Activated CD4-positive, alpha-beta T cell treated with anti-CD3 and anti-CD28 coated beads, Interleukin-2, amount 10 ng/mL, durations not matched to agents 7 days and 5 days (primary cell): ENCODE measurements at regions not wholly inside any gene's neighbourhood (a gene's known extent, or its start where the extent isn't known, plus 50 kb on each side); places are given as distances from the start of the nearest gene placed in this dataset.

ENCODE experiments used
- CTCF ChIA-PET: fragments of 350-600 bp; sonication (Branson Sonifier 250); formaldehyde crosslinking; loops from one replicate; lab custom pipeline; 2021; ENCODE audit warnings: antibody characterized with exemption; lab: Charles Lee
- POLR2A ChIA-PET: fragments of 350-600 bp; sonication (Branson Sonifier 250); formaldehyde crosslinking; loops from one replicate; lab custom pipeline; 2021; ENCODE audit warnings: antibody characterized with exemption; lab: Charles Lee
- DNase-seq: peaks from one replicate; pipeline ENCODE4 v3.0.0-alpha.2; 2020
- H3K27ac Mint-ChIP-seq: one replicate; pipeline ENCODE4 v1.8.0; 2021; ENCODE audit warnings: mild to moderate bottlenecking, moderate library complexity, mixed read lengths
- H3K27me3 Mint-ChIP-seq: one replicate; pipeline ENCODE4 v1.8.0; 2021; ENCODE audit warnings: mixed read lengths
- H3K36me3 Mint-ChIP-seq: one replicate; pipeline ENCODE4 v1.8.0; 2021; ENCODE audit warnings: low read depth, mixed read lengths
- H3K4me1 Mint-ChIP-seq: one replicate; pipeline ENCODE4 v1.8.0; 2021; ENCODE audit warnings: mixed read lengths
- H3K4me3 Mint-ChIP-seq: one replicate; pipeline ENCODE4 v1.8.0; 2021; ENCODE audit warnings: mild to moderate bottlenecking, moderate library complexity, mixed read lengths
- H3K9me3 Mint-ChIP-seq: one replicate; pipeline ENCODE4 v1.8.0; 2021; ENCODE audit warnings: mixed read lengths

- no peaks in the 10 kb centered on the region for H3K4me1 Mint-ChIP-seq
- ChIA-PET POLR2A (no interaction called here), CTCF (no interaction called here)
- H3K4me3 Mint-ChIP-seq: no peak overlapping the region
- no peaks in the 10 kb centered on the region for H3K27me3 Mint-ChIP-seq
- no peak for DNase-seq
- no peaks in the 10 kb centered on the region for H3K36me3 Mint-ChIP-seq
- no peak overlapping the region for H3K27ac Mint-ChIP-seq
- H3K9me3 Mint-ChIP-seq: no peaks in the 10 kb centered on the region
Observed at GRCh38 chr4:16450724-16451123, 224.5 kb upstream of the TAPT1 start.

DNA sequence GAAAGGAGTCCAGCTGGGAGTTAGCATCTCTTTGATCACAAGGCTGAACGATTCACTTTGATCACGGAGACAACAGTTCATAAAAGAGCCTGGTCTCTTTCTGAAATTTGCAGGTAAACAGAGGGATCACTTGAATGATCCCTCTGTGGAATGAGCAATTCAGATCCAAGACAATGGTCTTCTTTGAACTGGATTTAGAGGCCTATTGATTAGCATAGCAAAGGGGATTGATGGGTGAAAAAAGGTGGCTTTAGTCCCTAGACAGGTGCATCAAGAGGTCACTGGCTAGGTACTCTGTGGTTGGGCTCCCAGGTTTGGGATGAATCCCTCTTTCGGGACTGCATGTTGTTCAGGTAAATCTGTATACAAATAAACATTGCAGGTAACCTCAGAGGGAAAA lies 223.8 kb upstream of the TAPT1 start:
- ChIA-PET POLR2A (no interaction called here), CTCF (no interaction called here)
- no peak for DNase-seq
- H3K4me3 Mint-ChIP-seq: no peak overlapping the region
- no peak overlapping the region for H3K27ac Mint-ChIP-seq
- H3K36me3 Mint-ChIP-seq: no peaks in the 10 kb centered on the region
- H3K27me3 Mint-ChIP-seq: no peaks in the 10 kb centered on the region
- no peaks in the 10 kb centered on the region for H3K9me3 Mint-ChIP-seq
- H3K4me1 Mint-ChIP-seq: no peaks in the 10 kb centered on the region

DNA sequence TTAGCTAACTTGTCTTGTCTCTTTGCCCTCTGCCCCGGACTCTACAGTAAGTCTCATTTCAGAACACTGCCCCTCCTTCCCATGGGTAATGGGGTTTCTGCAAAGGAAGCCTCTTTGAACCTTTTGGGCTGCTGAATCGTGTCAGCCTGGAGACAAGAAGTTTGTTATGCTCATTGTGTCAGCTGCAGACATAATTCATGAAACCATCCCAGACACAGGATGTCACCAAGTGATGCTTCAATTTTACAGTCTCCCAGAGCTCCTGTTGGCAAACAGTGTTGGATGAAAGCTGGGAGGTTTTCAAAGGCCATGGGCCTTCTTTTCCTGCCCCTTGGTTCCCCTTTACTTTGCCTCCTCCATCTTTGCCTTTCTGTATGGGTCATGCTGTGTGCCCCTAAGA lies 223.1 kb upstream of the TAPT1 start:
- POLR2A ChIA-PET: no interaction called here
- Mint-ChIP-seq H3K27ac (no peak overlapping the region), H3K4me3 (no peak overlapping the region)

DNA sequence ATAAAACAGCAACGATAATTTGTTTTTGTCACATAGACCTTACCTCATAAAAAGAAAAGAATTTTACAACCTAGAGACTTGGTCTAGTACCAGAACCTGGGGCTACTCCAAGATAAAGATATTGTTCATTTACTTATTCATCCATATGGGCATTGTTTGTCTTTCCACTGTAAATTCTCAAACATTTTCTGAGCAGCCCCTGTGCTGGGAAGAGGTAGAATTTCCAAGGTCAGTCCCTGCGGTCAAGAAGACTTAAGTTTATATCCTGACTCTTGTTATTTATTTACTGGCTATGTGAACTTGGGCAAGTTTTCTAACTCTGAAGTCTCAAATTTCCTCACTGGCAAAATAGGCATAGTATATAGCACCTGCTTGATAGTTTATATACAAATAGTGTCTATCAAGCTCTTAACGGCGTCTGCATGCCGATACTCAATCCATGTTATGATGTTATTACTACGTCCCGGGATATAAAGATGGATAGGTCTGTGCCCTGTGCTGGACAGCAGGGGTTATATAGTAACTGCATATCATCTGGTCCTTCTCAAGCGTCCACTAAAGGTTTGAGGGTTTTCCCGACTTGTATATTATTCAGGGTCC lies 222.1 kb upstream of the TAPT1 start:
- H3K9me3 Mint-ChIP-seq: no peaks in the 10 kb centered on the region
- no peak overlapping the region for H3K4me3 Mint-ChIP-seq
- no peaks in the 10 kb centered on the region for H3K27me3 Mint-ChIP-seq
- DNase-seq: no peak
- no peaks in the 10 kb centered on the region for H3K36me3 Mint-ChIP-seq
- POLR2A ChIA-PET: no interaction called here
- CTCF ChIA-PET: interaction anchor here (1.2 kb wide), 1 partner anchor 9 kb away, joined by 3 read pairs; no protein-coding TSS in a partner anchor
- no peaks in the 10 kb centered on the region for H3K4me1 Mint-ChIP-seq
- H3K27ac Mint-ChIP-seq: no peak overlapping the region

More for the DNA sequence above, 223.1 kb upstream of the TAPT1 start:
- Mint-ChIP-seq H3K4me1 (no peaks in the 10 kb centered on the region), H3K36me3 (no peaks in the 10 kb centered on the region), H3K27me3 (no peaks in the 10 kb centered on the region), H3K9me3 (no peaks in the 10 kb centered on the region)
- CTCF ChIA-PET: no interaction called here
- DNase-seq: no peak

DNA sequence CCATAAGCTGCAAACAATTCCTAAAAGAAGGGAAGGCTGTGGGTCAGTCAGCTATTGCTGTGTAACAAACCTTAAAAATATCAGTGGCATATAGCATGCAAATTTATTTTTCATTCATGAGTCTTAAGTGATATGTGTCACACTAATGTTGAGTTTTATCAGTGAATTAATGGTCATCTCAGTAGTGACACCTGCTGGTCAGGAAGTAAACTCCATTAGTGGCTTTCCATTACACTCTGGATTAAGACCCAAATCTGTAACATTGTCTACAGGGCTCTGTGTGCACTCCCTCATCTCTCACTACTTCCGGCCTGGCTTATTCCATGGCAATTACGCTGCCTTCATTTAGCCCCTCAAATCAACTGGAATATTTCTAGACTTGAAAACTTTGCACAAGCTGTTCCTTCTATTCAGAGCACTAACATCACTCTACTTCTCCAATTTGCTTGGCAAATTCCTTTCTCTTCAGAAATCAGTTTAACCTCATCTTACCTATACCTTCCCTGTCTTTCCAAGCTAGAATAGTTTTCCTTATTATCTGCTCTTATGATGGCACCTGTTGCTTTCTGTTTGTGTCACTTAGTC lies 217.3 kb upstream of the TAPT1 start:
- Mint-ChIP-seq H3K36me3 (no peaks in the 10 kb centered on the region), H3K4me1 (no peaks in the 10 kb centered on the region), H3K27ac (no peak overlapping the region), H3K27me3 (no peaks in the 10 kb centered on the region), H3K9me3 (no peaks in the 10 kb centered on the region), H3K4me3 (no peak overlapping the region)
- ChIA-PET CTCF (interaction anchor here (0.6 kb wide), 1 partner anchor 271 kb away, joined by 4 read pairs; no protein-coding TSS in a partner anchor), POLR2A (no interaction called here)
- DNase-seq: peak; percentile 15

DNA sequence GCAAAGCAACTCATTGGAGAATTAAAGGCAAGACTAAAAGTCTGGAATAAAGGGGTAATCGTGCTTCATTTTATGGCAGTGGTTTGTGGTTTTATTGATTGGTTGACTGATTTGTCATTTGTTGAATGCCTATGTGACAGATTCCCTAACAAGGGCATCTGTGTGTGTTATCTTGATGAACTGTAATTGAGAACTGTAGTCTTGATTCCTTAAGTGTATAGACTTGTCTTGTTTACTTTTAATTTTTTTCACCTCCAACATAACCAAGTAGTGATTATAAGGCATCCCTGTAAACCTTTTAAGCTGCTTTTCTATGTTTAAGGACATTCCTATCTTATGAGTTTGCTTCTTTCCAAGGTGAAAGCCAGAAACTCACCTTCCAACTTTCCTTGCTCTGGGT lies 216.0 kb upstream of the TAPT1 start:
- H3K9me3 Mint-ChIP-seq: peaks cover 3% of the 10 kb centered on the region
- ChIA-PET POLR2A (no interaction called here), CTCF (no interaction called here)
- no peak for DNase-seq
- no peak overlapping the region for H3K27ac Mint-ChIP-seq
- no peaks in the 10 kb centered on the region for H3K27me3 Mint-ChIP-seq
- H3K4me3 Mint-ChIP-seq: no peak overlapping the region
- no peaks in the 10 kb centered on the region for H3K36me3 Mint-ChIP-seq
- no peaks in the 10 kb centered on the region for H3K4me1 Mint-ChIP-seq

GRCh38 chr4:16439768-16440167 lies 213.5 kb upstream of the TAPT1 start:
- H3K4me1 Mint-ChIP-seq: no peaks in the 10 kb centered on the region
- no peaks in the 10 kb centered on the region for H3K36me3 Mint-ChIP-seq
- peaks cover 3% of the 10 kb centered on the region for H3K9me3 Mint-ChIP-seq
- H3K27ac Mint-ChIP-seq: no peak overlapping the region
- CTCF ChIA-PET: interaction anchor here (0.8 kb wide), 1 partner anchor 9 kb away, joined by 3 read pairs; no protein-coding TSS in a partner anchor
- no peak overlapping the region for H3K4me3 Mint-ChIP-seq
- no peak for DNase-seq
- no peaks in the 10 kb centered on the region for H3K27me3 Mint-ChIP-seq
- POLR2A ChIA-PET: no interaction called here

DNA sequence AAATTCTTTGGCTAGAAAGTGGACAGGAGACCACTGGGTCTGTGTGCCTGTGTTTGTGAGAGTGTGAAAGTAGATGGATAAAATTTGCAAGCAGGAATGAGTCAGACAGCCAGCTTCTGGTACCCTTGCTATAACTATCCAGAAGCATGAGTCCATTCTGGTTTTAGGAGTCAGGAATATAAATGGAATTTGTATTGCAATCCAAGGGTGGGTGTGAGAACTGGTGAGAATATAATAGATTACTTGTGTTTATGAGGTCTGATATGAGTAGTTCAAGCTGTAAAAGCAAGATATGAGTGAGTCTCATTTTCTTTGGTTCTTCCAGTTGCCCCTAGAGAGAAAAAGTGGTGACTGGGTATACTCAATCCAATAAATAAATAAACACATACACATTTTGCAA lies 212.7 kb upstream of the TAPT1 start:
- Mint-ChIP-seq H3K4me3 (no peak overlapping the region), H3K9me3 (peaks cover 3% of the 10 kb centered on the region), H3K27ac (no peak overlapping the region), H3K36me3 (no peaks in the 10 kb centered on the region), H3K27me3 (no peaks in the 10 kb centered on the region), H3K4me1 (no peaks in the 10 kb centered on the region)
- CTCF ChIA-PET: interaction anchor here (0.6 kb wide), 1 partner anchor 1148 kb away, joined by 5 read pairs; no protein-coding TSS in a partner anchor
- POLR2A ChIA-PET: no interaction called here
- no peak for DNase-seq

GRCh38 chr4:16437836-16438235 lies 211.6 kb upstream of the TAPT1 start:
- ChIA-PET CTCF (no interaction called here), POLR2A (no interaction called here)
- Mint-ChIP-seq H3K9me3 (peaks cover 3% of the 10 kb centered on the region), H3K27me3 (no peaks in the 10 kb centered on the region), H3K27ac (no peak overlapping the region), H3K4me3 (no peak overlapping the region), H3K36me3 (no peaks in the 10 kb centered on the region), H3K4me1 (no peaks in the 10 kb centered on the region)
- DNase-seq: no peak

- Mint-ChIP-seq H3K27ac (no peak overlapping the region), H3K4me1 (no peaks in the 10 kb centered on the region), H3K9me3 (no peaks in the 10 kb centered on the region), H3K27me3 (peaks cover 2% of the 10 kb centered on the region), H3K4me3 (no peak overlapping the region), H3K36me3 (no peaks in the 10 kb centered on the region)
- DNase-seq: no peak
- ChIA-PET CTCF (no interaction called here), POLR2A (no interaction called here)
Observed at GRCh38 chr4:16431866-16432265, 205.6 kb upstream of the TAPT1 start.

GRCh38 chr4:16418814-16419213 lies 192.5 kb upstream of the TAPT1 start:
- Mint-ChIP-seq H3K27ac (no peak overlapping the region), H3K4me3 (no peak overlapping the region)

DNA sequence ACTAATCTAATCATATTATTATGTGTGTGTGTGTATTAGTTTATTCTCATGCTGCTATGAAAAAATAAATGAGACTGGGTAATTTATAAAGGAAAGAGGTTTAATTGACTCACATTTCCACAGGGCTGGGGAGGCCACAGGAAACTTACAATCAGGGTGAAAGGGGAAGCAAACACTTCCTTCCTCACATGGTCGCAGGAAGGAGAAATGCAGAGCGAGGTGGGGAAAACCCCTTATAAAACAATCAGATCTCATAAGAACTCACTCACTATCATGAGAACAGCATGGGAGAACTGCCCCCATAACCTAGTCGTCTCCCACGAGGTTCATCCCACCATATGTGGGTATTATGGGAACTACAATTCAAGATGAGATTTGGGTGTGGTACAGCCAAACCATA lies 190.9 kb upstream of the TAPT1 start:
- Mint-ChIP-seq H3K9me3 (no peaks in the 10 kb centered on the region), H3K4me3 (no peak overlapping the region), H3K36me3 (no peaks in the 10 kb centered on the region), H3K4me1 (no peaks in the 10 kb centered on the region), H3K27ac (no peak overlapping the region), H3K27me3 (no peaks in the 10 kb centered on the region)
- no peak for DNase-seq
- ChIA-PET POLR2A (no interaction called here), CTCF (no interaction called here)

More at GRCh38 chr4:16418814-16419213, 192.5 kb upstream of the TAPT1 start:
- DNase-seq: no peak
- Mint-ChIP-seq H3K27me3 (no peaks in the 10 kb centered on the region), H3K36me3 (no peaks in the 10 kb centered on the region), H3K9me3 (no peaks in the 10 kb centered on the region), H3K4me1 (no peaks in the 10 kb centered on the region)
- ChIA-PET POLR2A (no interaction called here), CTCF (no interaction called here)

- H3K36me3 Mint-ChIP-seq: no peaks in the 10 kb centered on the region
- DNase-seq: no peak
- H3K4me3 Mint-ChIP-seq: no peak overlapping the region
- ChIA-PET POLR2A (no interaction called here), CTCF (no interaction called here)
- H3K27ac Mint-ChIP-seq: no peak overlapping the region
- no peaks in the 10 kb centered on the region for H3K27me3 Mint-ChIP-seq
- H3K9me3 Mint-ChIP-seq: no peaks in the 10 kb centered on the region
- no peaks in the 10 kb centered on the region for H3K4me1 Mint-ChIP-seq
Observed at GRCh38 chr4:16416601-16417000, 190.3 kb upstream of the TAPT1 start.

- no peak overlapping the region for H3K27ac Mint-ChIP-seq
- ChIA-PET CTCF (no interaction called here), POLR2A (no interaction called here)
- H3K4me1 Mint-ChIP-seq: no peaks in the 10 kb centered on the region
- no peak for DNase-seq
- no peak overlapping the region for H3K4me3 Mint-ChIP-seq
- no peaks in the 10 kb centered on the region for H3K36me3 Mint-ChIP-seq
- no peaks in the 10 kb centered on the region for H3K9me3 Mint-ChIP-seq
- H3K27me3 Mint-ChIP-seq: no peaks in the 10 kb centered on the region
Observed at GRCh38 chr4:16415751-16416150, 189.5 kb upstream of the TAPT1 start.
